NCI-H146 treated with DMSO at 0.1 percent for 48 hours (cell line): ENCODE measurements at regions not wholly inside any gene's neighbourhood (a gene's known extent, or its start where the extent isn't known, plus 50 kb on each side); places are given as distances from the start of the nearest gene placed in this dataset.

Experiments
- DNase-seq: peaks from one replicate; lab custom pipeline; 2025; ENCODE audit not compliant: unreplicated experiment; lab: John Stamatoyannopoulos, UW

GRCh38 chr6:14858808-14859207 lies 387.1 kb upstream of the JARID2 start:
- no peak for DNase-seq

- no peak for DNase-seq
These were observed 385.1 kb upstream of the JARID2 start for GRCh38 chr6:14860774-14861173.

DNA sequence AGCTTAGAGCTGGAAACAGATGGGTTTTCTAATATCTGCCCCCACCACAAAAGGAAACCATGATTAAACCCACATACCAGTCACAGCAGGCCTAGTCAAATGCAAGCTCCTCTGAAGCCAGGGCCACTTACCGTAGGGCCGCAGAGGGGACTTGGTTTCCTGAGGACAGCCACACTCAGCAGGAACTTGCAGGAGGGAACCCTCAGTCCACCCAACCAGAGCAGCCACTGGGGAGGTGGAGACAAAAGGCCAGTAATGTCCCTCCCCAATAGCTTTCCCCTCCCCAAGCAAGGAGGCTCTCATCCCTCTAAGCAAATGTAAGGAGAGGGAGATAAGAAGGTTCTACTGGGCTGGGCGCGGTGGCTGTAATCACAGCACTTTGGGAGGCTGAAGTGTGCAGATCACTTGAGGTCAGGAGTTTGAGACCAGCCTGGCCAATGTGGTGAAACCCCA lies 384.4 kb upstream of the JARID2 start:
- DNase-seq = no peak

- DNase-seq = no peak
These were observed 383.0 kb upstream of the JARID2 start for GRCh38 chr6:14862845-14863244.

- DNase-seq = peak; percentile 6
These were observed 381.7 kb upstream of the JARID2 start for GRCh38 chr6:14863902-14864850.

GRCh38 chr6:14865531-14866100 lies 380.3 kb upstream of the JARID2 start:
- no peak for DNase-seq

DNA sequence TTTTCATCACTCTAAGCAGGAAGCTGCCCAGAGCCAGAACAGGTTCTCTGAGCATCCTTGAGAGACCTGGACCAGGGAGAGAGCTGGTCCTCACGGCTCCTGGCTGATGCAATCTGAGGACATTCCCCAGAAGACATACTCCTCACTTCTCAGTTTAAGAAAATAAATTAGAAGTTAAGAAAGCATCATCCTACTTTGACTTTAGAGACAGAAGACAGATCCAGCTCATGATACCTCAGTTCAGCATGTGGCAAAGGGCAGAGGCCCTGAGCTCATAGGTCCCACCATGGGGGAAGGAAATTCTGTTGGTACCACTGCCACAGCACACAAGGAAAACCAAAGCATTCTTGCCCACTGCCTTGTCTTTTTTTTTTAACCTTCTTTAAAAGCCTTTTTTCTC lies 378.1 kb upstream of the JARID2 start:
- no peak for DNase-seq

DNA sequence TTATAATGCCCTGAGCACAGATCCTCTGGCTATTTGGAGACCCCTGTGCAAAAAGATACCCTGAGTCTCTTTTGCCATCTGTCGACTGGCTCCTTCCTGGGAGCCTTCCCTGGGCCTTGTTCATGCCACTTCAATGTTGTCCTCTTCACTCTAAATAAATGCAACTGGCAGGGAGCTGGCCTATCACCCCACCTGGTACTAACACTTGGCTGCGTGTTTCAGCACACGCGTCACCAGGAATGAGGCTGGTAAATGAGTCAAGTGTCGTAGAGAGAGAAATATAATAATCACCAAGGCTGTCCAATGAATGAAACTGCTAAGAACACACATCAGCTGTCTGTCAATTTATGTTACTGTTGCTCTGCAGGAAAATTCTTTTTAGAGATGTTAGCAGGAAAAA lies 374.6 kb upstream of the JARID2 start:
- no peak for DNase-seq

- DNase-seq = no peak
These were observed 372.8 kb upstream of the JARID2 start for GRCh38 chr6:14873101-14873500.

- no peak for DNase-seq
These were observed 372.0 kb upstream of the JARID2 start for GRCh38 chr6:14873781-14874441.

DNA sequence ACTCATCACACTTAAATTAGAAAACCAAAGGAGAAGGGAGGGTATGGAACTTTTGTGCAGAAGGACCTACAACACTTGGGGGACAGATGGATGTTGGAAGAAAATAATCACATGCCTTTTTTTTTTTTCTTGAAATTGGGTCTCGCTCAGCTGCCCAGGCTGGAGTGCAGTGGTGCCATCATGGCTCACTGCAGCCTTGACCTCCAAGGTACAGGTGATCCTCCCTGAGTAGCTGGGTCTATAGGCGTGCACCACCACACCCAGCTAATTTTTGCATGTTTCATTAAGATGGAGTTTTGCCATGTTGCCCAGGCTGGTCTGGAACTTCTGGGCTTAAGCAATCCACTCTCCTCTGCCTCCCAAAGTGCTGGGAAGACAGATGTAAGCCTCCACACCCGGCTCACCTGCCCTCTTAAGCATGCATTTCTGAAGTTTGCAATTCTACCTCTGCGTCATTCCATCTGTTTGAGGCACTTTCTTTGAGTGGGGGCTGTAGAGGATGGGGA lies 370.8 kb upstream of the JARID2 start:
- no peak for DNase-seq

DNA sequence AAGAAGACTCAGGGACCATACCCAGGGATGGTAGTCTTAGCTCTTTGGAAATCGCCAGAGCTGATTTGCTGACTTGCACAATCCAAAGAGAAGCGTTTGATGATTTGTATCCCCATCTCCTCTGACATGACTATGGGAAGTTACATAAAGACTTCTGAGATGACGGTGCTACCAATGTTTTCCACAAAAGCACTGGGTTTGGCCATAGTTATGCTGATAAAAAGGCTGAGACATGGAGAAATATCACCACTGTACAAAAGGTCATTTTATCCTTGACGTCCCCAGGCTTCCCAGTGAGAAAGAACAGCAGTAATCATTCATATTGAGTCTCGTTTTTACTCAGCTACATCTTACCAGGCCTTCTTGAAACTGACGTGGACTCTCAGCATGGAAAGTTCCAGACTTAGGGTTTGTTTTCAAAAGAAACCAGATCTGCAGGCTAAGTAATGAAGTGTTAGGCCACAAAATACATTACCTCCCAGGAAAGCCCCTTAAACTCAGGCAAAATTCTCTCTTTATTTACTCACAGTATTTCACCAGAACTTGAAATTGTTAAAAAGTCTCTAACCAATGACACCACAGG lies 370.3 kb upstream of the JARID2 start:
- DNase-seq = no peak

DNA sequence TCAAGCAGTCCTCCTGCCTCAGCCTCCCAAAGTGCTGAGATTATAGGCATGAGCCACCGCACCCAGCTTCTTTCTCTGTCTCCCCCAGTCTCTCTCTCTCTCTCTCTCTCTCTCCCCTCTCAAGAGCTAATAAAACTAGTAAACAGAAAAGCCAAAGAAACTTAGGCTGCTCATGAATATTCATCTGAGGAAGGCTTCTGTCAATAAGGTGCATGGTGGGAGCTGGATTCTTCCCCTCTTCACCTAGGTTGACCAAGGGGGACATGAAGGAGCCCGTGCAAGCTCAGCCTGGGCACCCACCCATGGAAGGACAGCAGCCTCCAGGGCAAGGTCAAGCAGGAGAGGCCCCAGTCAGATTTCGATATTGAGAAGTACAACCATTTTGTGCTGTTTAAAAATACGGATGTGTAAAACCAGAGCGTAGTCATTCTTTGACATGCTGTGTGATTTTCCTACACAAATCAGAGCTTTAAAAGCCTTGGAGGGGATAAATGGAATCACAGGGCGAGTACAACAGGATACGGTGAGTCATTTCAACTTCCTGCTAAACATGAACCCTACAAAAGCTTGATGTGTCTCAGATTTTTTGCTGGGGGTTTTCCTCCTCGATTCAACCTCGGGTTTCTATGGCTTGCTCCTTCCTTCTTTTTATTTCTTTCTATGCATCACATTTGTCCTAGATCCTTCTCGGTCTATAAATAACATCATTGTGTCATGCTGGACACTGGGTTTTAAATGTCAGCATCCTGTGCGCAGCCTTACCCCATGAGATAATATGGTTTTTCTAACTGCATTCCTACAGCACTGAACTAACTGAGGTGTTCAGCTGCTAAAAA lies 368.9 kb upstream of the JARID2 start:
- DNase-seq = no peak

DNA sequence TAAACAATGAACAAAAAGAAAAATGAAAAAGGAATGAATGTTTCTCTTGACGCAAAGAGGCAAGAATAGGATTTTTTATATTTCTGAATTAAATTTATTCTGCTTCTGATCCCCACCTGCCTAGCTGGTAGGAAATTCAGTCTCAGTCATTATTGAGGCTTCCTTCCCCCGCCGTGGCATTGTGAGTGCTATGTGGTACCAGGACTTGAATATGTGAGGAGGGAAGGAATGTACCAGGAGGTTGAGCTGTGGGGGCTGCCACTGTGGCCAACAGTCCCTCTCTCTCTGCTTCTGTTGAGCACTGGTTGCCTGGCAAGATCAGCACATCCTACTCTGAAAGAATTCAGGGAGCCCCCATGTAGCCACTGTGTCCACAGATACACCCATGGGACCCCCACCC lies 368.1 kb upstream of the JARID2 start:
- no peak for DNase-seq

DNA sequence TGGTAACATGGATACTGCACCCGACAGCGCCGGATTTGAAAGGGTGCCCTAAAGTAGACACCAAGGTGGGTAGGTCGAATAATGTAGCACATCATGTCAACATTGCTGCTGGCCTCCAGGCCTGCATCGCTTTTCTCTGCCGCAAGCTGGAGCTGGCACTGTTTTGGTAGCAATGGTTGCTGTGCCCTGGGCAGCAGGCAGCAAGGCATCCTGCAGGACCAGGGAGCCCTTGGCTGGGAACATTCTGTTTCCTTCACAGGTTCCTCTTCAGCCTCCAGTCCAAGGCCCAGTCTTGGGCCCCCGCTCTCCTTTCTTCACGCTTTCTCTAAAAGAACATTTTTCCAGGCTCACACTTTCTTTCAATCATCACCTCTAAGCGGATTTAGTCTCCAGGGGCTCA lies 365.8 kb upstream of the JARID2 start:
- no peak for DNase-seq

GRCh38 chr6:14880677-14881076 lies 365.2 kb upstream of the JARID2 start:
- DNase-seq = no peak

DNA sequence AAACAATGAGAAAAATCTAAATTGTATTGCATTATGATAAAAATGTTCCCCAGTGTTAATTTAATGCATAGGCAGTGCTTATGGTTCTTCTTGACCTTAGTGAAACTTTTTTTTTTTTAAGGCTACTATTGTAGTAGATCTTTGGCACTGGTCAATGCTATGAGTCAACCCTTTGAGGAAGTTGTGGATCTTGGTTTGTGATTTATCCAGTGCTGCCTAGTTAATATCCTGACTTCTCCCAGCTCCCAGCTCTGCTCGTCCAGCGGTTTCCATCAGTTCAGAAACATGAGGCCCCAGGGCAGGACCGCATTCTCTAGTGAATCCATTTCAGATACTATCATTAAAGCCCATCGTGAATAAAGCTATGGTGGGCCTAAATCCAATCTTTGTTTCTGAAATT lies 364.5 kb upstream of the JARID2 start:
- DNase-seq = no peak

DNA sequence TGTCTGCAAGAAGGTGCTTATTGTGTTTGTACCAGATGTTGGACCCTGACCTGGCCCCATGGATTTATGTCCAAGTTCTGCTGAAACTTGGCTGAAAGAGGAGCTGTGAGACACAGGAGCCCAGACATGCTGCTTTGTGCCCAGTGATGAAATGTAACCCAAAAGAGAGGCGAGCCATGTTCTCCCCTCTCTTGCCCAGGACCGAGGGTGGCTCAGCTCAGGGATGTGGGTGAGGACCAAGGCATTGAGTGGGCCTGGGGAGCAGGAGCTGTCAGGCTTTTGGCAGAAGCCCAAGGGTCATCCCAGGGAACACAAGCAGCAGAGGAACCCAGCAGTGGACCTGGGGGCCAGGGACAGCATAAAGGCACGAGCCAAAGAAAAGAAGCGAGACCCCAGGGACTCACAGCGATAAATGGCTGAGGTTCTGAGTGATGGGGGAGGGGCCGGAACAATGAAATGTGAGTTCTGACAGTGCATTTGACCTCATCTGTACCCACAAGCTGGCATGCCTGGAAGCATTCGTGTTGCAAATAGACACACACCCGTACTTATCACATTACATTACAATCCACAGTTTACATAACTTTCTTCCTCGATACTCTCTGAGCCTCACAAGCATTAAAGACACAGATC lies 363.4 kb upstream of the JARID2 start:
- DNase-seq = no peak

GRCh38 chr6:14883921-14884320 lies 361.9 kb upstream of the JARID2 start:
- no peak for DNase-seq

DNA sequence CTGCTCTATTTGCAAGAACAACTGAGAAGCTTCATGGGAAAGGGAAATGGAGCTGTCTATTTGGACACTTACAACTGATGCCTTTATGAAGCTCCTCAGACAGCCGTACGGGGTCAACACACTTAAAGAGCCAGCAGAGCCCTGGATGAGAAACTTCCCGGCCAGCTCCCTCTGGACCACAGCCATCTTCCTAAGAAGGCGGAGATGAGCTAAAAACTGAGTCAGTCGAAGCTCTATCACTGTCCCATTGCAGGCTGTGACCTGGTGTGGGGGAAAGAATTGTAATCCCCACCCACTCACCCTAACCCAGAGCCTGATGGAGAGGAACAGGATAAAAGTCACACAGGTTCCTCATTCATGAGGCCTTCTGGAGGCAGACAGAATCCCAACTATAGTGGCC lies 360.4 kb upstream of the JARID2 start:
- no peak for DNase-seq
